ENCODE measurements at regions not wholly inside any gene's neighbourhood (a gene's known extent, or its start where the extent isn't known, plus 50 kb on each side); places are given as distances from the start of the nearest gene placed in this dataset.

GRCh38 chr2:53504507-53504906 is 263.1 kb upstream of the CHAC2 start:
- no peak for TF ChIP-seq CTCF (IDR thresholded peaks at IDR 0.05)
- TF ChIP-seq POLR2A (IDR thresholded peaks at IDR 0.05): no peak

All from lower leg skin (tissue), 3 donors.